Body of pancreas (tissue), 4 donors: ENCODE measurements at regions not wholly inside any gene's neighbourhood (a gene's known extent, or its start where the extent isn't known, plus 50 kb on each side); places are given as distances from the start of the nearest gene placed in this dataset.

ENCODE experiments used
- ATAC-seq: fragments of 150-250 bp; one replicate; pipeline ENCODE4 v1.9.1; 2016
- DNase-seq, 4 donors: peaks; one replicate each; pipeline ENCODE4 v3.0.0-alpha.2; 2019
- H3K27ac ChIP-seq, 4 donors: fragments of 200-600 bp; sonication (generic); 1 replicate in 3 of 4; 2 replicates in 1 of 4; pipeline versions ENCODE4 v1.5.1 to v1.6.1; 2016 to 2019; ENCODE audit warnings: mild to moderate bottlenecking in 1 of 4, mixed read lengths in 1 of 4, moderate library complexity in 1 of 4
- H3K27me3 ChIP-seq, 2 donors: fragments of 200-600 bp; sonication (generic); one replicate each; pipeline ENCODE4 v1.6.0; 2016; ENCODE audit warnings: mild to moderate bottlenecking in 1 of 2
- H3K36me3 ChIP-seq, 2 donors: fragments of 200-600 bp; sonication (generic); replicated peaks in 1 of 2; 2 replicates each; pipeline ENCODE4 v1.5.1; 2016; ENCODE audit warnings: low read depth in 2 of 2; ENCODE audit not compliant: insufficient read depth in 1 of 2
- H3K4me1 ChIP-seq: fragments of 200-600 bp; sonication (generic); one replicate; pipeline ENCODE4 v1.6.0; 2016
- H3K4me3 ChIP-seq, 2 donors: fragments of 200-600 bp; sonication (generic); 1 replicate in 1 of 2; 2 replicates in 1 of 2; pipeline ENCODE4 v1.5.1; 2016 to 2019
- H3K9me3 ChIP-seq, 3 donors: fragments of 200-600 bp; sonication (generic); 1 replicate in 2 of 3; 2 replicates in 1 of 3; pipeline ENCODE4 v1.5.1; 2016
- CTCF ChIP-seq, 7 experiments: fragments of 450-650 bp in 4 of 7; fragments of 200-600 bp in 3 of 7; sonication (generic) in 3 of 7; IDR thresholded peaks; one replicate each; pipeline ENCODE4 v1.5.1; 2016 to 2019; ENCODE audit warnings: antibody characterized with exemption in 7 of 7
- POLR2A ChIP-seq, 3 donors: fragments of 450-650 bp; IDR thresholded peaks; one replicate each; pipeline ENCODE4 v1.6.1; 2016; ENCODE audit warnings: antibody characterized with exemption in 3 of 3, mild to moderate bottlenecking in 2 of 3
- WGBS, 2 donors: methylation state at CpG; one replicate each; pipeline ENCODE4 v1.1.5; 2017; 5-methylcytosine and 5-hydroxymethylcytosine counted together
- intact Hi-C: fragments of 100-400 bp; cut with DNase I; formaldehyde crosslinking; loops from one replicate; pipeline ENCODE4 v1.15.1; 2023

GRCh38 chr5:51892680-51893079, 509.4 kb downstream of the ISL1 start:
- Histone ChIP-seq H3K27me3 (no peaks in the 10 kb centered on the region), H3K4me3 (no peak overlapping the region), H3K36me3 (no peaks in the 10 kb centered on the region), H3K9me3 (no peaks in the 10 kb centered on the region), H3K27ac (no peak overlapping the region), H3K4me1 (no peaks in the 10 kb centered on the region)
- TF ChIP-seq POLR2A (IDR thresholded peaks at IDR 0.05), result no peak
- no peak for TF ChIP-seq CTCF (IDR thresholded peaks at IDR 0.05)
- intact Hi-C loops, result no loop called here
- WGBS, 2 donors, result 40 to 52% methylated on average over 1 of the region's 1 CpG
- DNase-seq (no peak), ATAC-seq (no peak)

GRCh38 chr5:51895834-51896233, 512.6 kb downstream of the ISL1 start:
- no peaks in the 10 kb centered on the region for H3K9me3 ChIP-seq
- ATAC-seq (no peak), DNase-seq (no peak)
- H3K4me3 ChIP-seq, result no peak overlapping the region
- no peaks in the 10 kb centered on the region for H3K4me1 ChIP-seq
- intact Hi-C loops, result no loop called here
- no peak overlapping the region for H3K27ac ChIP-seq
- H3K27me3 ChIP-seq, result no peaks in the 10 kb centered on the region
- no peak for TF ChIP-seq CTCF (IDR thresholded peaks at IDR 0.05)
- TF ChIP-seq POLR2A (IDR thresholded peaks at IDR 0.05), result no peak
- H3K36me3 ChIP-seq, result no peaks in the 10 kb centered on the region

- no peaks in the 10 kb centered on the region for H3K36me3 ChIP-seq
- intact Hi-C loops, result no loop called here
- H3K4me1 ChIP-seq, result no peaks in the 10 kb centered on the region
- DNase-seq (no peak), ATAC-seq (no peak)
- H3K9me3 ChIP-seq, result no peaks in the 10 kb centered on the region
- no peak overlapping the region for H3K27ac ChIP-seq
- no peaks in the 10 kb centered on the region for H3K27me3 ChIP-seq
- H3K4me3 ChIP-seq, result no peak overlapping the region
- no peak for TF ChIP-seq CTCF (IDR thresholded peaks at IDR 0.05)
- no peak for TF ChIP-seq POLR2A (IDR thresholded peaks at IDR 0.05)
These were observed 519.3 kb downstream of the ISL1 start for GRCh38 chr5:51902512-51902911.

- ATAC-seq, result no peak
- DNase-seq, result no peak
- H3K27ac ChIP-seq, result no peak overlapping the region
- H3K4me3 ChIP-seq, result no peak overlapping the region
- intact Hi-C loops, result no loop called here
- H3K36me3 ChIP-seq, result no peaks in the 10 kb centered on the region
- H3K27me3 ChIP-seq, result no peaks in the 10 kb centered on the region
- H3K4me1 ChIP-seq, result no peaks in the 10 kb centered on the region
- H3K9me3 ChIP-seq, result no peaks in the 10 kb centered on the region
- TF ChIP-seq CTCF (IDR thresholded peaks at IDR 0.05) (no peak), POLR2A (IDR thresholded peaks at IDR 0.05) (no peak)
These were observed 525.0 kb downstream of the ISL1 start for GRCh38 chr5:51908215-51908614.

GRCh38 chr5:51944500-51945125, 561.4 kb downstream of the ISL1 start:
- H3K4me3 ChIP-seq, result no peak overlapping the region
- no peaks in the 10 kb centered on the region for H3K27me3 ChIP-seq
- ATAC-seq, result no peak
- no peak for DNase-seq
- 48 to 55% methylated on average over 2 to 3 of the region's 3 CpGs for WGBS, 2 donors
- TF ChIP-seq CTCF (IDR thresholded peaks at IDR 0.05), result no peak
- no peak for TF ChIP-seq POLR2A (IDR thresholded peaks at IDR 0.05)
- H3K4me1 ChIP-seq, result no peaks in the 10 kb centered on the region
- H3K36me3 ChIP-seq, result no peaks in the 10 kb centered on the region
- peaks cover 0 to 11% (median 0%) of the 10 kb centered on the region in 3 donors for H3K9me3 ChIP-seq
- intact Hi-C loops, result no loop called here
- no peak overlapping the region for H3K27ac ChIP-seq
